ENCODE measurements at regions not wholly inside any gene's neighbourhood (a gene's known extent, or its start where the extent isn't known, plus 50 kb on each side); places are given as distances from the start of the nearest gene placed in this dataset.
A peak's percentile ranks its signal among the peaks of the same experiment; 100 is the strongest.

DNA sequence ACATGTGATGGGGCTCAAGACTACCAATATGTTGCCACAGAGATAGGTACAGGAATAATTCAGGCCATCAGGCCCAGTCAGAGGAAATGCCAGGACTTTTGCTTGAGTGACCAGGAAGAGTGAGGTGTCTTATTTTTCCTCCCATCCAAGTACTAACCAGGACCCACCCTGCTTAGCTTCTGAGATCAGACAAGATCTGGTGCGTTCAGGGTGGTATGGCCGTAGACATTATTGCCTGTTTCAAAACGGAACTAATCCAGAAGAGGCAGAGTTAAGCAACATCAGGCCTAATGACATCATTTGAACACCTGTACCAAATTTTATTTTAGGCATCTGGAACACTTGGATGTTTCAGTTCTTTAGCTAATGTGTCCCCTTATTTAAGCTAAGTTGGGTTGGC is 205.5 kb upstream of the POU2AF2 start:
- H3K36me3 ChIP-seq, result no peaks in the 10 kb centered on the region
- no peaks in the 10 kb centered on the region for H3K4me1 ChIP-seq
- no peaks in the 10 kb centered on the region for H3K9me3 ChIP-seq
- in situ Hi-C loops (cut with MboI; ENCODE audit: low sequenced_read_pairs in 4 of 4) (no loop called here), intact Hi-C loops (cut with DNase I; ENCODE audit: low total_unique reads) (no loop called here)
- no peak for TF ChIP-seq CTCF (IDR thresholded peaks at IDR 0.05 in 4 of 5, conservative IDR thresholded peaks at IDR 0.05 in 1 of 5)
- no peak for TF ChIP-seq POLR2A (IDR thresholded peaks at IDR 0.05)
- DNase-seq (no peak), ATAC-seq (no peak)
- H3K27ac ChIP-seq, result no peak overlapping the region
- no peaks in the 10 kb centered on the region for H3K27me3 ChIP-seq
- no peak overlapping the region for H3K4me3 ChIP-seq

- ATAC-seq, result no peak
- no peak overlapping the region for H3K4me3 ChIP-seq
- in situ Hi-C loops (cut with MboI; ENCODE audit: low sequenced_read_pairs in 4 of 4) (no loop called here), intact Hi-C loops (cut with DNase I; ENCODE audit: low total_unique reads) (no loop called here)
- H3K9me3 ChIP-seq, result no peaks in the 10 kb centered on the region
- no peaks in the 10 kb centered on the region for H3K4me1 ChIP-seq
- H3K36me3 ChIP-seq, result no peaks in the 10 kb centered on the region
- DNase-seq, result no peak
- no peaks in the 10 kb centered on the region for H3K27me3 ChIP-seq
- TF ChIP-seq POLR2A (IDR thresholded peaks at IDR 0.05) (no peak), CTCF (IDR thresholded peaks at IDR 0.05 in 4 of 5, conservative IDR thresholded peaks at IDR 0.05 in 1 of 5) (no peak)
- H3K27ac ChIP-seq, result no peak overlapping the region
These were observed 209.8 kb upstream of the POU2AF2 start for GRCh38 chr11:111035746-111036145.

GRCh38 chr11:111026241-111026640 is 219.3 kb upstream of the POU2AF2 start:
- intact Hi-C loops (cut with DNase I; ENCODE audit: low total_unique reads) (no loop called here), in situ Hi-C loops (cut with MboI; ENCODE audit: low sequenced_read_pairs in 4 of 4) (no loop called here)
- H3K4me1 ChIP-seq, result no peaks in the 10 kb centered on the region
- no peaks in the 10 kb centered on the region for H3K9me3 ChIP-seq
- no peaks in the 10 kb centered on the region for H3K36me3 ChIP-seq
- no peak overlapping the region for H3K27ac ChIP-seq
- DNase-seq (no peak), ATAC-seq (no peak)
- TF ChIP-seq POLR2A (IDR thresholded peaks at IDR 0.05) (no peak), CTCF (IDR thresholded peaks at IDR 0.05 in 4 of 5, conservative IDR thresholded peaks at IDR 0.05 in 1 of 5) (no peak)
- no peaks in the 10 kb centered on the region for H3K27me3 ChIP-seq
- no peak overlapping the region for H3K4me3 ChIP-seq

GRCh38 chr11:111021131-111021530 is 224.4 kb upstream of the POU2AF2 start:
- in situ Hi-C loops (cut with MboI; ENCODE audit: low sequenced_read_pairs in 4 of 4), result no loop called here
- no peaks in the 10 kb centered on the region for H3K9me3 ChIP-seq
- no peaks in the 10 kb centered on the region for H3K4me1 ChIP-seq
- H3K27ac ChIP-seq, result no peak overlapping the region
- TF ChIP-seq POLR2A (IDR thresholded peaks at IDR 0.05) (no peak), CTCF (IDR thresholded peaks at IDR 0.05 in 4 of 5, conservative IDR thresholded peaks at IDR 0.05 in 1 of 5) (no peak)
- no peak for DNase-seq
- no peak overlapping the region for H3K4me3 ChIP-seq
- intact Hi-C loops (cut with DNase I; ENCODE audit: low total_unique reads), result no loop called here
- no peaks in the 10 kb centered on the region for H3K36me3 ChIP-seq
- ATAC-seq, result no peak
- H3K27me3 ChIP-seq, result no peaks in the 10 kb centered on the region

- Histone ChIP-seq H3K27ac (no peak overlapping the region), H3K27me3 (no peaks in the 10 kb centered on the region), H3K36me3 (no peaks in the 10 kb centered on the region), H3K4me1 (no peaks in the 10 kb centered on the region), H3K4me3 (no peak overlapping the region), H3K9me3 (no peaks in the 10 kb centered on the region)
- no peak for TF ChIP-seq CTCF (IDR thresholded peaks at IDR 0.05 in 4 of 5, conservative IDR thresholded peaks at IDR 0.05 in 1 of 5)
- TF ChIP-seq POLR2A (IDR thresholded peaks at IDR 0.05), result no peak
- DNase-seq, result no peak
- ATAC-seq, result peak in 1 of 2 donors; percentile 56
- in situ Hi-C loops (cut with MboI; ENCODE audit: low sequenced_read_pairs in 4 of 4) (no loop called here), intact Hi-C loops (cut with DNase I; ENCODE audit: low total_unique reads) (no loop called here)
These were observed 225.5 kb upstream of the POU2AF2 start for GRCh38 chr11:111019871-111020670.
